ENCODE measurements at regions not wholly inside any gene's neighbourhood (a gene's known extent, or its start where the extent isn't known, plus 50 kb on each side); places are given as distances from the start of the nearest gene placed in this dataset.

DNA sequence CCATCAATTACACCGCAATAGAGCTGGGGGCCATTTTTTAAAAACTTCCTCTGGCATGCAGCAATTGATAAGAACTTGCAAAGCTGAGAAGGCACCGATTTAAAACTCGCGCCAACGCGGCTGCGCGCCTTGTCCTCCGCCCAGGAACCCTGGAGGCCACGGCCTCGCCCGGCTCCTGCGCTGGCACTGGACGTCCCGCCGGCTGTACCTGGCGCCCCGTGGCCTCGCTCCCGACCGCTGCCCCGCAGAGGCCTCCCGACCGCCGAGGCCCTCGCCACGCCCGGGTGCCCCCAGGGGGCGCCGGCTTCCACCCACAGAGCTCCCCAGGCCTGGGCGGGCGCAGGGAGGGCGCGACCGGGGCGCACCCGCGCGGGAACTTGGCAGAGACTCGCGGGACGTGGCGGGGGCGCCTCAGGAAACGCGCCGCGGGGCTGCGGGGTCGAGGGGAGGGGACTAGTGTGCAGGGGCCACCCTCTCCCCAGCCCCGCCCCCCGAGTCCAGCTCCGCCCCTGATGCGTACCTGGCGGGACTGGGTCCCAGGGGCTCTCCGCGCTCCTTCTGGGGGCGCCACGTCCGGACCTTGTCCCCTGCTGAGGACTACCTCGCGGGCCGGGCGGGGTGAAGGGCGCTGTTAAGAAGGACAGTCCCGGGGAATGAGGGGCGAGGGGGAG lies 65.7 kb downstream of the TNFAIP2 start:
- TF ChIP-seq, protein P1, sequence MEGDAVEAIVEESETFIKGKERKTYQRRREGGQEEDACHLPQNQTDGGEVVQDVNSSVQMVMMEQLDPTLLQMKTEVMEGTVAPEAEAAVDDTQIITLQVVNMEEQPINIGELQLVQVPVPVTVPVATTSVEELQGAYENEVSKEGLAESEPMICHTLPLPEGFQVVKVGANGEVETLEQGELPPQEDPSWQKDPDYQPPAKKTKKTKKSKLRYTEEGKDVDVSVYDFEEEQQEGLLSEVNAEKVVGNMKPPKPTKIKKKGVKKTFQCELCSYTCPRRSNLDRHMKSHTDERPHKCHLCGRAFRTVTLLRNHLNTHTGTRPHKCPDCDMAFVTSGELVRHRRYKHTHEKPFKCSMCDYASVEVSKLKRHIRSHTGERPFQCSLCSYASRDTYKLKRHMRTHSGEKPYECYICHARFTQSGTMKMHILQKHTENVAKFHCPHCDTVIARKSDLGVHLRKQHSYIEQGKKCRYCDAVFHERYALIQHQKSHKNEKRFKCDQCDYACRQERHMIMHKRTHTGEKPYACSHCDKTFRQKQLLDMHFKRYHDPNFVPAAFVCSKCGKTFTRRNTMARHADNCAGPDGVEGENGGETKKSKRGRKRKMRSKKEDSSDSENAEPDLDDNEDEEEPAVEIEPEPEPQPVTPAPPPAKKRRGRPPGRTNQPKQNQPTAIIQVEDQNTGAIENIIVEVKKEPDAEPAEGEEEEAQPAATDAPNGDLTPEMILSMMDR (conservative IDR thresholded peaks at IDR 0.05) = no peak; the same call in 1 of the 2 replicates
- no peak for TF ChIP-seq ZFX (IDR thresholded peaks at IDR 0.05)
